ENCODE measurements at regions not wholly inside any gene's neighbourhood (a gene's known extent, or its start where the extent isn't known, plus 50 kb on each side); places are given as distances from the start of the nearest gene placed in this dataset.

DNA sequence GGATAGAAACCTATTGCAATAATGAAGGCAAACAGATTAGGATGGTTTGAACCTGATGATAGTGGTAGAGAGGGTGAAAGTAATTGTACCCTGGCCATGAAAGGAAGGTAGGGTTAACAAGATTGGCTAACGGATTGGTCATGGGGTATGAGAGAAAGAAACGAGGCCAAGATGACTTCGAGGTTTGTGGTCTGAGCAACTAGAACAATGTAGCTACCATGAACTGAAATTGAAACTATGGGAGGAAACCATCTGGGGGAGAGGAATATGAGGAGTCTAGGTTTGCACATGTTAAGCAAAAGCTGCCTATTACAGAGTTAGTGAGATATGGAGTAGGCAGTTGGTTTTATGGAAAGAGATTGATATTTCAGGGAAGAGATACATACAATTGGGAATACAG is 406.0 kb downstream of the PRELID2 start:
- H3K4me1 ChIP-seq (ENCODE audit: insufficient read depth, low read length, poor library complexity, severe bottlenecking) = peaks cover 3% of the 10 kb centered on the region
- H3K4me3 ChIP-seq (ENCODE audit: low read depth, low read length, poor library complexity, severe bottlenecking) = no peak overlapping the region
- CTCF ChIA-PET = no interaction called here
- POLR2A ChIA-PET (ENCODE audit: low non-redundant PET) = no interaction called here
- H3K36me3 ChIP-seq (ENCODE audit: insufficient read depth, low read length, poor library complexity, severe bottlenecking) = no peaks in the 10 kb centered on the region
- no peak overlapping the region for H3K27ac ChIP-seq (ENCODE audit: low read depth, low read length, poor library complexity, severe bottlenecking)
- intact Hi-C loops (cut with micrococcal nuclease; ENCODE audit: unreplicated experiment) = no loop called here
- H3K9me3 ChIP-seq (ENCODE audit: low read depth, low read length, poor library complexity, severe bottlenecking) = no peaks in the 10 kb centered on the region
- no peaks in the 10 kb centered on the region for H3K27me3 ChIP-seq (replicated peaks; ENCODE audit: insufficient read depth, low read depth, low read length, poor library complexity)
- DNase-seq (ENCODE audit: low spot score) = no peak
- TF ChIP-seq EZH2 (IDR thresholded peaks at IDR 0.05; ENCODE audit: borderline replicate concordance, low read depth, low read length, poor library complexity, severe bottlenecking) = no peak
- TF ChIP-seq, protein P1, sequence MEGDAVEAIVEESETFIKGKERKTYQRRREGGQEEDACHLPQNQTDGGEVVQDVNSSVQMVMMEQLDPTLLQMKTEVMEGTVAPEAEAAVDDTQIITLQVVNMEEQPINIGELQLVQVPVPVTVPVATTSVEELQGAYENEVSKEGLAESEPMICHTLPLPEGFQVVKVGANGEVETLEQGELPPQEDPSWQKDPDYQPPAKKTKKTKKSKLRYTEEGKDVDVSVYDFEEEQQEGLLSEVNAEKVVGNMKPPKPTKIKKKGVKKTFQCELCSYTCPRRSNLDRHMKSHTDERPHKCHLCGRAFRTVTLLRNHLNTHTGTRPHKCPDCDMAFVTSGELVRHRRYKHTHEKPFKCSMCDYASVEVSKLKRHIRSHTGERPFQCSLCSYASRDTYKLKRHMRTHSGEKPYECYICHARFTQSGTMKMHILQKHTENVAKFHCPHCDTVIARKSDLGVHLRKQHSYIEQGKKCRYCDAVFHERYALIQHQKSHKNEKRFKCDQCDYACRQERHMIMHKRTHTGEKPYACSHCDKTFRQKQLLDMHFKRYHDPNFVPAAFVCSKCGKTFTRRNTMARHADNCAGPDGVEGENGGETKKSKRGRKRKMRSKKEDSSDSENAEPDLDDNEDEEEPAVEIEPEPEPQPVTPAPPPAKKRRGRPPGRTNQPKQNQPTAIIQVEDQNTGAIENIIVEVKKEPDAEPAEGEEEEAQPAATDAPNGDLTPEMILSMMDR (conservative IDR thresholded peaks at IDR 0.05; ENCODE audit: low read depth, low read length) = no peak
- no TSS peak for BruUV-seq (replicated peaks)

DNA sequence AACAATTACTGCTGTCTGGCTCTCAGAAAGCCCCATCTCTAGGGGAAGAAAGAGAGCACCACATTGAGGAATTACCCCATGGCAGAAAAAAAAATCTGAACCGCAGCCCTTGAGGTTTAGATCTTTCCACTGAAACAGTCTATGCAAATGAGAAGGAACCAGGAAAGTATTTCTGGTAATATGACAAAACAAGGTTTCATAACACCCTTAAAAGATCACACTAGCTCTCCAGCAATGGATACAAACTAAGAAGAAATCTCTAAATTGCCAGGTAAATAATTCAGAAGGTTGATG is 427.1 kb downstream of the PRELID2 start:
- Histone ChIP-seq H3K4me1 (ENCODE audit: insufficient read depth, low read length, poor library complexity, severe bottlenecking) (no peaks in the 10 kb centered on the region), H3K9me3 (ENCODE audit: low read depth, low read length, poor library complexity, severe bottlenecking) (peaks cover 15% of the 10 kb centered on the region), H3K4me3 (ENCODE audit: low read depth, low read length, poor library complexity, severe bottlenecking) (no peak overlapping the region), H3K27me3 (replicated peaks; ENCODE audit: insufficient read depth, low read depth, low read length, poor library complexity) (no peaks in the 10 kb centered on the region), H3K36me3 (ENCODE audit: insufficient read depth, low read length, poor library complexity, severe bottlenecking) (no peaks in the 10 kb centered on the region), H3K27ac (ENCODE audit: low read depth, low read length, poor library complexity, severe bottlenecking) (no peak overlapping the region)
- ChIA-PET CTCF (no interaction called here), POLR2A (ENCODE audit: low non-redundant PET) (no interaction called here)
- BruUV-seq (replicated peaks) = no TSS peak
- TF ChIP-seq, protein P1 (conservative IDR thresholded peaks at IDR 0.05; ENCODE audit: low read depth, low read length) = no peak
- no peak for TF ChIP-seq EZH2 (IDR thresholded peaks at IDR 0.05; ENCODE audit: borderline replicate concordance, low read depth, low read length, poor library complexity, severe bottlenecking)
- DNase-seq (ENCODE audit: low spot score) = no peak
- intact Hi-C loops (cut with micrococcal nuclease; ENCODE audit: unreplicated experiment) = no loop called here

DNA sequence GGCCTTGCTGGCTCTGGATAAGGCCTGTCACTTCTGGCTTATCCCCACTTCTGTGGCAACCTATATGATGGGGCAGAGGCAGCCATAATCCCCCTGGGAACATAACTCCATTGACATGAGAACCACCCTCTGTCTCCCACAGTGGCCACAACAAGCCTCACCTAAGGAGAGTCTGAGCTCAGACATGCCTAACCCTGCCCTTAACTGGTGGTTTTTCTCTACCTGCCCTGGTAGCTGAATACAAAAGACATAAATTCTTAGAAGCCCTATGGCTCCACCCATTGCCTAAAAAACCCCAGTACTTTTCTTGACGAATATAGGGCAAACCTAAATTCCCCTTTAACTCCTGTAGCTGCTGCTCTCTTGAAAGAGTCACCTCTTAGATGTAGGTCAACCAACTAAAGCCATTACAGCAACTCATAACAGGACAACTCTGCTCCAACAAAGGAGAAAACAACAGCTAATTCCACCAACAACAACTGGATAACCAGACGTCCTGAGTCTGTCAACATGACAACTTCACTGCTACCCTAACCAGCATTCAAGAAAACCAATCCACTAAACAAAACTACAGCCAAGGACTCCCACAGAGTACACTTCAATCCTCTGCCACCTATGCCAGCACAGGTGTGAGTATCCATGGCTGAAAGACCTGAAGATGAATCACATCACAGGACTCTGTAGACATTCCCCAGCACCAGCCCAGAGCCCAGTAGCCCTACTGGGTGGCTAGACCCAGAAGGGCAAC is 427.7 kb downstream of the PRELID2 start:
- Histone ChIP-seq H3K27ac (ENCODE audit: low read depth, low read length, poor library complexity, severe bottlenecking) (no peak overlapping the region), H3K27me3 (replicated peaks; ENCODE audit: insufficient read depth, low read depth, low read length, poor library complexity) (no peaks in the 10 kb centered on the region), H3K9me3 (ENCODE audit: low read depth, low read length, poor library complexity, severe bottlenecking) (peaks cover 12% of the 10 kb centered on the region), H3K36me3 (ENCODE audit: insufficient read depth, low read length, poor library complexity, severe bottlenecking) (no peaks in the 10 kb centered on the region), H3K4me1 (ENCODE audit: insufficient read depth, low read length, poor library complexity, severe bottlenecking) (no peaks in the 10 kb centered on the region), H3K4me3 (ENCODE audit: low read depth, low read length, poor library complexity, severe bottlenecking) (no peak overlapping the region)
- CTCF ChIA-PET = no interaction called here
- TF ChIP-seq EZH2 (IDR thresholded peaks at IDR 0.05; ENCODE audit: borderline replicate concordance, low read depth, low read length, poor library complexity, severe bottlenecking) = no peak
- TF ChIP-seq, protein P1 (conservative IDR thresholded peaks at IDR 0.05; ENCODE audit: low read depth, low read length) = no peak
- no TSS peak for BruUV-seq (replicated peaks)
- POLR2A ChIA-PET (ENCODE audit: low non-redundant PET) = no interaction called here
- DNase-seq (ENCODE audit: low spot score) = no peak
- intact Hi-C loops (cut with micrococcal nuclease; ENCODE audit: unreplicated experiment) = no loop called here

All from A673 (cell line).